T follicular helper cell (primary cell): ENCODE measurements at regions not wholly inside any gene's neighbourhood (a gene's known extent, or its start where the extent isn't known, plus 50 kb on each side); places are given as distances from the start of the nearest gene placed in this dataset.

Experiments used
- DNase-seq: peaks from one replicate; pipeline ENCODE4 v3.0.0-alpha.2; 2020; ENCODE audit warnings: low read depth

GRCh38 chr15:85976986-85977385 is 102.7 kb upstream of the AGBL1 start:
- DNase-seq, result no peak

- no peak for DNase-seq
Measured at GRCh38 chr15:85977586-85977985, 102.1 kb upstream of the AGBL1 start.

- DNase-seq, result no peak
Measured at GRCh38 chr15:85979929-85980328, 99.7 kb upstream of the AGBL1 start.

- DNase-seq, result no peak
Measured at GRCh38 chr15:85980946-85981345, 98.7 kb upstream of the AGBL1 start.

- DNase-seq, result no peak
Measured at GRCh38 chr15:85984241-85984640, 95.4 kb upstream of the AGBL1 start.

- DNase-seq, result no peak
Measured at GRCh38 chr15:85986116-85986515, 93.6 kb upstream of the AGBL1 start.

GRCh38 chr15:85986741-85987140 is 92.9 kb upstream of the AGBL1 start:
- no peak for DNase-seq

- DNase-seq, result no peak
Measured at GRCh38 chr15:85988741-85989140, 90.9 kb upstream of the AGBL1 start.

GRCh38 chr15:85992224-85992623 is 87.4 kb upstream of the AGBL1 start:
- DNase-seq, result no peak

GRCh38 chr15:85993116-85993515 is 86.6 kb upstream of the AGBL1 start:
- DNase-seq, result no peak

GRCh38 chr15:85997618-85998017 is 82.1 kb upstream of the AGBL1 start:
- DNase-seq, result no peak

GRCh38 chr15:85999658-86000057 is 80.0 kb upstream of the AGBL1 start:
- DNase-seq, result no peak

- DNase-seq, result no peak
Measured at GRCh38 chr15:86001200-86001599, 78.5 kb upstream of the AGBL1 start.

- no peak for DNase-seq
Measured at GRCh38 chr15:86002444-86002843, 77.2 kb upstream of the AGBL1 start.

GRCh38 chr15:86004061-86004460 is 75.6 kb upstream of the AGBL1 start:
- DNase-seq, result no peak

GRCh38 chr15:86006546-86006945 is 73.1 kb upstream of the AGBL1 start:
- DNase-seq, result no peak

- no peak for DNase-seq
Measured at GRCh38 chr15:86009727-86010126, 69.9 kb upstream of the AGBL1 start.

GRCh38 chr15:86010398-86010797 is 69.3 kb upstream of the AGBL1 start:
- no peak for DNase-seq

- no peak for DNase-seq
Measured at GRCh38 chr15:86010891-86011290, 68.8 kb upstream of the AGBL1 start.

- DNase-seq, result no peak
Measured at GRCh38 chr15:86014016-86014415, 65.7 kb upstream of the AGBL1 start.

GRCh38 chr15:86016750-86017149 is 62.9 kb upstream of the AGBL1 start:
- DNase-seq, result no peak

- DNase-seq, result no peak
Measured at GRCh38 chr15:86018679-86019078, 61.0 kb upstream of the AGBL1 start.

GRCh38 chr15:86021281-86022264 is 58.1 kb upstream of the AGBL1 start:
- no peak for DNase-seq

GRCh38 chr15:86028961-86029360 is 50.7 kb upstream of the AGBL1 start:
- DNase-seq, result no peak
